Liver (tissue), 8 donors: ENCODE measurements at regions not wholly inside any gene's neighbourhood (a gene's known extent, or its start where the extent isn't known, plus 50 kb on each side); places are given as distances from the start of the nearest gene placed in this dataset.

Source experiments
- DNase-seq: peaks from one replicate; pipeline ENCODE4 v3.0.0-alpha.2; 2017; ENCODE audit warnings: low spot score
- H3K27ac ChIP-seq, 2 donors: one replicate each; pipeline ENCODE4 v1.7.0; 2013; ENCODE audit warnings: inconsistent platforms in 2 of 2, low read length in 2 of 2, control low read depth in 1 of 2, low read depth in 1 of 2, mild to moderate bottlenecking in 1 of 2
- H3K27me3 ChIP-seq, 4 donors: one replicate each; pipeline versions ENCODE4 v1.6.1 to v1.7.0; 2013; ENCODE audit warnings: low read length in 3 of 4, inconsistent platforms in 1 of 4, mild to moderate bottlenecking in 1 of 4, moderate library complexity in 1 of 4; ENCODE audit not compliant: control insufficient read depth in 4 of 4, insufficient read depth in 4 of 4
- H3K36me3 ChIP-seq, 4 donors: one replicate each; pipeline versions ENCODE4 v1.6.1 to v1.7.0; 2013; ENCODE audit warnings: low read length in 3 of 4, mild to moderate bottlenecking in 3 of 4, low read depth in 1 of 4, moderate library complexity in 1 of 4; ENCODE audit not compliant: control insufficient read depth in 4 of 4, insufficient read depth in 3 of 4
- H3K4me1 ChIP-seq, 4 donors: one replicate each; pipeline versions ENCODE4 v1.6.1 to v1.7.0; 2013; ENCODE audit warnings: low read length in 3 of 4, mild to moderate bottlenecking in 3 of 4, moderate library complexity in 1 of 4; ENCODE audit not compliant: control insufficient read depth in 4 of 4, insufficient read depth in 4 of 4
- H3K4me3 ChIP-seq, 3 donors: one replicate each; pipeline versions ENCODE4 v1.6.1 to v1.7.0; 2013; ENCODE audit warnings: low read length in 3 of 3, control low read depth in 1 of 3, low read depth in 1 of 3, mild to moderate bottlenecking in 1 of 3
- H3K9ac ChIP-seq, 2 donors: one replicate each; pipeline ENCODE4 v1.7.0; 2013; ENCODE audit warnings: low read length in 2 of 2, mild to moderate bottlenecking in 2 of 2, moderate library complexity in 2 of 2, control low read depth in 1 of 2, low read depth in 1 of 2
- H3K9me3 ChIP-seq, 4 donors: one replicate each; pipeline versions ENCODE4 v1.6.1 to v1.7.0; 2013; ENCODE audit warnings: low read length in 3 of 4; ENCODE audit not compliant: control insufficient read depth in 4 of 4
- ATF3 ChIP-seq: IDR thresholded peaks from 2 replicates; pipeline ENCODE4 v1.6.1; 2016; ENCODE audit warnings: antibody characterized with exemption
- CTCF ChIP-seq: fragments of 150-350 bp; IDR thresholded peaks from 2 replicates; pipeline ENCODE4 v1.5.1; 2017; ENCODE audit warnings: improper control_type of control experiment, low read depth, low read length; ENCODE audit not compliant: missing input control
- EGR1 ChIP-seq, 2 donors: IDR thresholded peaks; 2 replicates each; pipeline ENCODE4 v1.6.1; 2016 to 2018; ENCODE audit warnings: antibody characterized with exemption in 2 of 2, low read depth in 2 of 2
- FOXA1 ChIP-seq: IDR thresholded peaks from 2 replicates; pipeline ENCODE4 v1.6.1; 2016; ENCODE audit warnings: antibody characterized with exemption
- GABPA ChIP-seq, 2 donors: IDR thresholded peaks in 1 of 2; conservative IDR thresholded peaks in 1 of 2; 2 replicates each; pipeline ENCODE4 v1.6.1; 2016; ENCODE audit warnings: antibody characterized with exemption in 2 of 2, mild to moderate bottlenecking in 1 of 2, moderate library complexity in 1 of 2
- HNF4A ChIP-seq, 2 donors: conservative IDR thresholded peaks; 2 replicates each; pipeline ENCODE4 v1.6.1; 2016; ENCODE audit warnings: antibody characterized with exemption in 2 of 2, mild to moderate bottlenecking in 2 of 2
- HNF4G ChIP-seq: IDR thresholded peaks from 2 replicates; pipeline ENCODE4 v1.6.1; 2016; ENCODE audit warnings: antibody characterized with exemption
- JUND ChIP-seq, 2 donors: IDR thresholded peaks; 2 replicates each; pipeline ENCODE4 v1.6.1; 2016; ENCODE audit warnings: antibody characterized with exemption in 2 of 2
- NR2F2 ChIP-seq: IDR thresholded peaks from 2 replicates; pipeline ENCODE4 v1.6.1; 2016; ENCODE audit warnings: antibody characterized with exemption
- REST ChIP-seq: IDR thresholded peaks from 2 replicates; pipeline ENCODE4 v1.6.1; 2016; ENCODE audit warnings: antibody characterized with exemption, mild to moderate bottlenecking
- RXRA ChIP-seq, 2 donors: IDR thresholded peaks; 2 replicates each; pipeline ENCODE4 v1.6.1; 2017 to 2018; ENCODE audit warnings: antibody characterized with exemption in 2 of 2, mild to moderate bottlenecking in 1 of 2
- SP1 ChIP-seq: IDR thresholded peaks from 2 replicates; pipeline ENCODE4 v1.6.1; 2018; ENCODE audit warnings: antibody characterized with exemption, mild to moderate bottlenecking
- YY1 ChIP-seq: IDR thresholded peaks from 2 replicates; pipeline ENCODE4 v1.6.1; 2016; ENCODE audit warnings: antibody characterized with exemption, mild to moderate bottlenecking
- ZBTB33 ChIP-seq: IDR thresholded peaks from 2 replicates; pipeline ENCODE4 v1.6.1; 2016; ENCODE audit warnings: antibody characterized with exemption
- whole genome bisulfite sequencing: extraction: QIAGEN DNeasy Blood & Tissue Kit; methylation state at CpG from one replicate; pipeline ENCODE4 v1.1.7; 2013; 5-methylcytosine and 5-hydroxymethylcytosine counted together
- donor health status: healthy.
- donor health status: healthy.
- donor health status: healthy.
- donor health status: healthy.
- donor health status: healthy.

- H3K4me3 ChIP-seq, result no peak overlapping the region
- whole genome bisulfite sequencing, result 62% methylated on average over 6 of the region's 6 CpGs
- H3K9ac ChIP-seq, result no peak overlapping the region
- no peaks in the 10 kb centered on the region for H3K9me3 ChIP-seq
- no peak for DNase-seq
- TF ChIP-seq CTCF (no peak), ATF3 (no peak), GABPA (IDR thresholded peaks at IDR 0.05 in 1 of 2, conservative IDR thresholded peaks at IDR 0.05 in 1 of 2) (no peak), NR2F2 (no peak), REST (no peak), JUND (IDR thresholded peaks at IDR 0.05) (no peak), ZBTB33 (no peak), RXRA (IDR thresholded peaks at IDR 0.05) (no peak), EGR1 (IDR thresholded peaks at IDR 0.05; ENCODE audit: low read depth in 2 of 2) (no peak), HNF4A (conservative IDR thresholded peaks at IDR 0.05) (no peak), FOXA1 (no peak), HNF4G (no peak)
- H3K27ac ChIP-seq, result no peak overlapping the region
- H3K27me3 ChIP-seq, result no peaks in the 10 kb centered on the region
- H3K36me3 ChIP-seq, result no peaks in the 10 kb centered on the region
- H3K4me1 ChIP-seq, result no peaks in the 10 kb centered on the region
These were observed 162.9 kb upstream of the ZBED5 start for GRCh38 chr11:11020747-11021149.

GRCh38 chr11:11020219-11020726, 162.4 kb upstream of the ZBED5 start:
- Histone ChIP-seq H3K9me3 (no peaks in the 10 kb centered on the region), H3K27ac (no peak overlapping the region), H3K9ac (no peak overlapping the region), H3K4me3 (no peak overlapping the region), H3K36me3 (no peaks in the 10 kb centered on the region), H3K4me1 (no peaks in the 10 kb centered on the region), H3K27me3 (no peaks in the 10 kb centered on the region)
- WGBS, result 90% methylated on average over 12 of the region's 12 CpGs
- TF ChIP-seq REST, result no peak
- no peak for TF ChIP-seq YY1
- TF ChIP-seq CTCF, result no peak
- no peak for TF ChIP-seq SP1
- TF ChIP-seq HNF4G, result no peak
- TF ChIP-seq ATF3, result no peak
- no peak for TF ChIP-seq GABPA (IDR thresholded peaks at IDR 0.05 in 1 of 2, conservative IDR thresholded peaks at IDR 0.05 in 1 of 2)
- TF ChIP-seq JUND (IDR thresholded peaks at IDR 0.05), result no peak
- TF ChIP-seq HNF4A (conservative IDR thresholded peaks at IDR 0.05), result no peak
- TF ChIP-seq NR2F2, result no peak
- DNase-seq, result no peak
